ENCODE measurements at regions not wholly inside any gene's neighbourhood (a gene's known extent, or its start where the extent isn't known, plus 50 kb on each side); places are given as distances from the start of the nearest gene placed in this dataset.

GRCh38 chr17:71110326-71110725 is 941.0 kb downstream of the KCNJ2 start:
- no peak for DNase-seq

- DNase-seq: no peak
These were observed 942.1 kb downstream of the KCNJ2 start for GRCh38 chr17:71111460-71111859.

- no peak for DNase-seq
These were observed 942.6 kb downstream of the KCNJ2 start for GRCh38 chr17:71111934-71112333.

GRCh38 chr17:71113347-71113746 is 944.0 kb downstream of the KCNJ2 start:
- DNase-seq: no peak

GRCh38 chr17:71114911-71115668 is 945.8 kb downstream of the KCNJ2 start:
- no peak for DNase-seq

- no peak for DNase-seq
These were observed 946.3 kb downstream of the KCNJ2 start for GRCh38 chr17:71115669-71115972.

- DNase-seq: no peak
These were observed 948.1 kb downstream of the KCNJ2 start for GRCh38 chr17:71117466-71117865.

GRCh38 chr17:71118039-71118438 is 948.7 kb downstream of the KCNJ2 start:
- DNase-seq: no peak

- no peak for DNase-seq
These were observed 958.1 kb downstream of the KCNJ2 start for GRCh38 chr17:71127416-71127815.

GRCh38 chr17:71142333-71142732 is 973.0 kb downstream of the KCNJ2 start:
- DNase-seq: no peak

GRCh38 chr17:71145486-71145885 is 975.3 kb upstream of the SOX9 start:
- DNase-seq: no peak

GRCh38 chr17:71147906-71148305 is 972.9 kb upstream of the SOX9 start:
- DNase-seq: no peak

GRCh38 chr17:71149607-71150006 is 971.2 kb upstream of the SOX9 start:
- no peak for DNase-seq

- DNase-seq: no peak
These were observed 963.5 kb upstream of the SOX9 start for GRCh38 chr17:71157297-71157696.

GRCh38 chr17:71158437-71158836 is 962.4 kb upstream of the SOX9 start:
- DNase-seq: no peak

GRCh38 chr17:71163121-71163812 is 957.6 kb upstream of the SOX9 start:
- DNase-seq: no peak

- no peak for DNase-seq
These were observed 957.1 kb upstream of the SOX9 start for GRCh38 chr17:71163813-71164122.

- DNase-seq: no peak
These were observed 956.3 kb upstream of the SOX9 start for GRCh38 chr17:71164561-71164960.

- DNase-seq: no peak
These were observed 954.5 kb upstream of the SOX9 start for GRCh38 chr17:71166311-71166710.

- no peak for DNase-seq
These were observed 952.6 kb upstream of the SOX9 start for GRCh38 chr17:71168053-71168741.

- DNase-seq: no peak
These were observed 950.8 kb upstream of the SOX9 start for GRCh38 chr17:71170070-71170469.

GRCh38 chr17:71171270-71171669 is 949.5 kb upstream of the SOX9 start:
- DNase-seq: no peak

GRCh38 chr17:71173991-71174390 is 946.8 kb upstream of the SOX9 start:
- DNase-seq: no peak

- no peak for DNase-seq
These were observed 944.5 kb upstream of the SOX9 start for GRCh38 chr17:71176331-71176730.

Data from CD4-positive, alpha-beta T cell treated with Interleukin-4 for 4 hours (primary cell).